Body of pancreas (tissue), 4 donors: ENCODE measurements at regions not wholly inside any gene's neighbourhood (a gene's known extent, or its start where the extent isn't known, plus 50 kb on each side); places are given as distances from the start of the nearest gene placed in this dataset.

Experiments
- POLR2A ChIP-seq, 3 donors: fragments of 450-650 bp; IDR thresholded peaks; one replicate each; pipeline ENCODE4 v1.6.1; 2016; ENCODE audit warnings: antibody characterized with exemption in 3 of 3, mild to moderate bottlenecking in 2 of 3
- TF ChIP-seq, protein P1 (sequence below), 7 experiments: fragments of 450-650 bp in 4 of 7; fragments of 200-600 bp in 3 of 7; sonication (generic) in 3 of 7; IDR thresholded peaks; one replicate each; pipeline ENCODE4 v1.5.1; 2016 to 2019; ENCODE audit warnings: antibody characterized with exemption in 7 of 7

GRCh38 chr7:49264530-49264929, 340.2 kb downstream of the CDC14C start:
- TF ChIP-seq POLR2A (IDR thresholded peaks at IDR 0.05): no peak
- TF ChIP-seq, protein P1, sequence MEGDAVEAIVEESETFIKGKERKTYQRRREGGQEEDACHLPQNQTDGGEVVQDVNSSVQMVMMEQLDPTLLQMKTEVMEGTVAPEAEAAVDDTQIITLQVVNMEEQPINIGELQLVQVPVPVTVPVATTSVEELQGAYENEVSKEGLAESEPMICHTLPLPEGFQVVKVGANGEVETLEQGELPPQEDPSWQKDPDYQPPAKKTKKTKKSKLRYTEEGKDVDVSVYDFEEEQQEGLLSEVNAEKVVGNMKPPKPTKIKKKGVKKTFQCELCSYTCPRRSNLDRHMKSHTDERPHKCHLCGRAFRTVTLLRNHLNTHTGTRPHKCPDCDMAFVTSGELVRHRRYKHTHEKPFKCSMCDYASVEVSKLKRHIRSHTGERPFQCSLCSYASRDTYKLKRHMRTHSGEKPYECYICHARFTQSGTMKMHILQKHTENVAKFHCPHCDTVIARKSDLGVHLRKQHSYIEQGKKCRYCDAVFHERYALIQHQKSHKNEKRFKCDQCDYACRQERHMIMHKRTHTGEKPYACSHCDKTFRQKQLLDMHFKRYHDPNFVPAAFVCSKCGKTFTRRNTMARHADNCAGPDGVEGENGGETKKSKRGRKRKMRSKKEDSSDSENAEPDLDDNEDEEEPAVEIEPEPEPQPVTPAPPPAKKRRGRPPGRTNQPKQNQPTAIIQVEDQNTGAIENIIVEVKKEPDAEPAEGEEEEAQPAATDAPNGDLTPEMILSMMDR (IDR thresholded peaks at IDR 0.05): no peak
